SIG-M5 (cell line): ENCODE measurements at regions not wholly inside any gene's neighbourhood (a gene's known extent, or its start where the extent isn't known, plus 50 kb on each side); places are given as distances from the start of the nearest gene placed in this dataset.

Source experiments
- DNase-seq: peaks from one replicate; lab custom pipeline; 2025; lab: John Stamatoyannopoulos, UW

DNA sequence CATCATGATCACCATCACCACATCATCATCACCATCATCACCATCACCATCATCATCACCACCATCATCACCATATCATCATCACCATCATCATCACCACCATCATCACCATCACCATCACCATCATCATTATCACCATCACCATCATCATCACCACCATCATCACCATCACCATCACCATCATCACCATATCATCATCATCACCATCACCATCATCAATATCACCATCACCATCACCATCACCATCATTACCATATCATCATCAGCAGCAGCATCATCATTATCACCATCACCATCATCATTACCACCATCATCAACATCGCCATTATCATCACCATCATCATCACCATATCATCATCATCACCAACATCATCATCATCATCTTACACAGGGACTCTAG lies 351.1 kb downstream of the MIAT start:
- DNase-seq: no peak

DNA sequence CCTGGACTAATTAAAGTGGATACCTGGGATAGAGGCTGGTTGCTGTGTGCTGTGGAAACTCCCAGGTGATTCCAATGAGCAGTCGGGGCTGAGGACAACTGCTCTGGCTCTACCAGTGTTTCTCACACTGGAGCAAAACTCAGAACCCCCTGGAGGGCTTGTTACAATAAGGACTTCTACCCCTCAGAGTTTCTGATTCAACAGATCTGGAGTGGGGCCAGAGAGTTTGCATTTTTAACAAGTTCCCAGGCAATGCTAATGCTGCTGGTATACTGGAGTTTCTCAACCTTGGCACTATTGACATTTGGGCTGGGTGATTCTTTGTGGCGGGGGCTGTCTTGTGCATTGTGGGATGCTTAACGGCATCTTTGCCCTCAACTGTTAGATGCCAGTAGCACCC lies 353.7 kb downstream of the MIAT start:
- no peak for DNase-seq

- no peak for DNase-seq
These were observed 354.3 kb downstream of the MIAT start for GRCh38 chr22:27011717-27012116.

GRCh38 chr22:27019827-27020226 lies 362.4 kb downstream of the MIAT start:
- DNase-seq: no peak

DNA sequence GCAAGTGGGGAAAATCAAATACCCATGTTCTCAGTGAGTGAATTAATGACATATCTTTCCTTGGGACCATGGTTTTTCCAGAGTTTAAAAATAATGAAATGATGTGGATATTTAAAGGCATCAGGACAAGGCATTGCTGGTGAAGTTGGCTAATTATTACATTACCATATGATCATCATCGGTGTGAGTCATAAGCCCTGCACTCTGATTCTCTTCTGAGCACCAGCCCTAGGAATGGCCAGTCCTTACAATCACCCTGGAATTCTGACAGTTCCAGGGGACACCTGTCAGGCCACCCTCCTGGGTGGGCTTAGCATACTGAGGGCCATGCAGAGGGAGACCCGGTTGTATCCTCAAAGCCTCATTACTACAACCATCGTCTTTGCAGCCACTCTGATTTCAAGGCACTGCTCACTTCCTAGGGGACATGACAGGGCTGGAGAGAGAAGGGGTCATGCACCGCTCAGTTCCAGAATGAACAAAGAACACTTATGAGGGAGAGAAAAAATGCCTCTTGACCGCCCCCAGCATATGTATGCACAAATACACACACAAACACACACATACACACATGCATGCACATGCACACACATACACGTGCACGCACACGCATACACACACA lies 365.0 kb downstream of the MIAT start:
- DNase-seq: no peak

GRCh38 chr22:27022896-27023361 lies 365.5 kb downstream of the MIAT start:
- DNase-seq: no peak

- DNase-seq: no peak
These were observed 366.2 kb downstream of the MIAT start for GRCh38 chr22:27023591-27023990.

DNA sequence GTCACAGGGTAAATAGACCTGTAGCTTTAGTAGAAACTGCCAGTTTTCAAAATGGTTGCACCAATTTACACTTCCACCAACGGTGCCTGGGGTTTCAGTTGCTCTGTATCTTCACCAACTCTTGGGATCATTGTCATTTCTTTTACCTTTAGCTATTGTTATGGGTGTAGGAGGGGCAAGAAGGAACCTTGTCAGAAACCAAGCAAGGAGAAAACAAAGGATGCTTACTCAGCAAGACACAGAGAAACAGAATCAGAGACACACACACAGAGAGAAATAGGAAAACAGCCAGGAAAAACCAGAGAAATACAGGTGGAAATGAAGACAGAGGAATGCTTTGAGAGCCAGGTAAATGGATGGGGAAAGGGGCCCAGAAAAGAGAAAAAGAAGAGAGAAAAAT lies 367.6 kb downstream of the MIAT start:
- DNase-seq: no peak

DNA sequence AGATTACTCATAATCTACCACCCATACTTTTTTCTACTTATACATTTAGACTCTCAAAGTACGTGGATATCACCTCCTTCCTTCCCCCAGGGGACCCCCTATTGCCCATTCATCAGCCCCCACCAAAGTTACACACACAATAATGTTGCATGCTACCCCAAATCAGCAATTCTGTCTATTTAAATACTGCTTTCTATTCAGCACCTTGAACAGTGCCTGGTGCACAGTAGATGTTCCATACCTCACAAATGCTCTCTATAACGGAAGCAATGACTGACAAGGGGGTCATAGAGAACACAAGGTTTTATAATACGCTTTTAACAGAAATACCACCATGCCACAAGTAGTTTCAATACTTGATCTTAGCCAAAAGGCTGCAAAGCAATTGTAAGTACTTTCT lies 370.7 kb downstream of the MIAT start:
- DNase-seq: no peak

DNA sequence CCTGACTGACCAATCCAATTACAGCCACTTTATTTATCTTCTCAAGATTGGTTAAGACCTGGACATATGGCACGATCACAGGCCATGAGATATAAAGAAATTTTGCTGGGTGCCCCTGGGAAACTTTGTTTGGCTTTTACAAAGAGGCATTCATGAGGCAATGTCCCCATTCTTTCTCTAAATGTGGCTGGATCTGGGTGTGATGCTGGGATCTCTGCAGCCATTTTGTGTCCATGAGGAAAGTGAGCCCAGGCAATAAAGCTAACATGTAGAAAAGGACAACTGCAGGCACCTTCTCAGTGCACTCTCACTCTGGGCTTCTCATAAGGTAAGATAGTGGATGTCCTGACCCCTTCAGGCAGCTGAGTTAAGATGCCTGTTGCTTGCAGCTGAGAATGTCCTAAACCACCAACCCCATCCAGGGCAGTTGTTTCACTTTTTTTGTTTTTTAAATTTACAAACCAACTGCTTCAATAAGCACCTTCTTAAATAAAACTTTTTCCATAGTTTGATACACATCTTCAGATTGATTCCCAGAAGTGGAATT lies 372.3 kb downstream of the MIAT start:
- no peak for DNase-seq

DNA sequence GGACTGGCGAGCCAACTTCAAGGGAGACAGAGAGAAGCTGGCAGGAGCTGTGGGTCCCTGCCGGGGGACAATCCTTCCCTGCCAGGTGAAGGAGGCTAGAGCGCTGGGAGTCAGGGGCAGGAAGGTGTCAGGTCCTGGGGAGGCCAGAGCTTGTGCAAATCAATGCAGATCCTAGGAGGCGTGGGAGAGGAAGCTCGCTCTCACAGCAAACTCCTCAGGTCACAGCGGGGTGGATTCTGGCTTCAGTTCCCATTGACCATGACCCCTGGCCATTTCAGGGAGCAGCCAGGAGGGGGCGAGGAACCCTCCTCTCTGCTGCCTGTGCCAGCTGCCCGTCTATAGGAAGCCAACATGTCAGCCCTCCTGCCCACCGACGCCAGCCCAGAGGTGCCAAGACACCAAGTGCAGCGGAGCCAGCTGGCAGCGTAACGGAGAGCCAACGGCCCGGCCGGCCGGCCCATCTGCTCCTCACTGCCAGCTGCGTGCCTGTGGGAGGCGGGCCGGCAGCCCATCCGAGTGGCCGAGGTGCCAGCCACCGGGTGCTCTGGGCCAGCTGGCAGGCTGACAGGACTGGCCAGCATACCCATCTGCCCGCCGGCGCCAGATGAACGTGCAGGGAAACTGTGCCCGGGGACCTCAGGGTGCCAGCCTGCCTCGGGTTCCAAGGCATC lies 374.8 kb downstream of the MIAT start:
- no peak for DNase-seq

DNA sequence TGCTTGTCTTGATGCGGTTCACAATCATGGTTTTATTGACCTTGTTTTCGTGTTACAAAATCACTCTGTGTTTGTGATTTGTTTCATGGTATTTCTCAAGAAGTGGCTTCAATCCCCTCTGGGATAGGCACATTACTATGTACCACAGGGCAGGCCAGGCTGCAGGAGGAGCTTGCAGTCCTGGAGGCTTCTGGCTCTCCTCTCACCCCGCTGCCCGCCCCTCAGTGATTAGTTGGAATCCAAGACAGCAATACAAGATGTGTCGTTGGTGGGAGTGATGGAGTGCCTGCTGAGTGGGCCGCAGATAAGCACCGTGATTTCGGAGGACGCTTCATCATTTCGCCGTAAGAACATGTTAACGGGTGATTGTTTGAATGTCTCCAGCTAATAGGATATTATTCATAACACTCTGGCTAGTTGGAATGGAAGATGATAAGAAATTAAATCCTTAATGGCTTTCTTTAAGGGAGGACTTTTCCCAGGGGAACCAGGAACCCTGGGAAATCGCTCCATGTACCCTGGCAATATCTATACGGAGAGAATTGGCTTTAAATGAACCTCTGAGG lies 384.4 kb downstream of the MIAT start:
- DNase-seq: no peak

- no peak for DNase-seq
These were observed 385.9 kb downstream of the MIAT start for GRCh38 chr22:27043262-27043661.

DNA sequence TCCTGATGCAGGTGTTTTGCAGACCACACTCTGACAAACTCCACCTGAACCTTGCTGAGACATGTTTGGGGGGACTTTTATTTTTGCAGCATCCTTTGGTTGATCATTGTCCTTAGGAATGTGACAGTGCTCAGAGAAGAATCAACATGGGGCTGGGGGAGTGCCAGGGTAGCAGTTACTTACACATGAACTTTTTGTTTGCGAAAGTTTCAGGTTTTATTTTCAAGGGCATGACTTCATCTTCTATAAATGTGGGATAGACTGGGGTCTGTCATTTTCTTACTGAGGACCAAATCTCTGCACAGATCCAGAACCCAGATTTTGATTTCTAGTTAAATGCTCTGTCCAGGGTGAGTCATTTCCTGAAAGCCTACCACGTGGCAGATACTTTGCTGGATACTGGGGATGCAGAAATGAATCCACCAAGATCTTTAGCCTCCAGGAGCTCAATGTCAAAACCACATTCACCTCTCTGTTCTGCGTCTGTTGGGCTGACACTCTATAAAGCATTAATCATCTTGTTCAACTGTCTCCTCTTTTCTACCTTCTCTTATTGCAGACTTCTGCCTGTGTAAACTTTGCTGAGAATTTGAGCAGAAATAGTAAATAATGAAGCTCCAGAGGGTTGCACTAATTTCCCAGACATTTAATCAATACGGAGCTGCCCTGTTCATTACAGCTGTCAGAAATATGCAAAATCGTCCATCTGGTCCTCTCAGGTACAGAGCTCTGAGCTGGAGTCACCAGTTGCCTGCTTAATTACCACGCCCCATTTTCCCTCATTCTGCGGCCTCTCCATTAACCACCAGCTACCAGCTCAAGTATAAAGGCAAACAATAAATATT lies 387.9 kb downstream of the MIAT start:
- DNase-seq: no peak

- no peak for DNase-seq
These were observed 388.7 kb downstream of the MIAT start for GRCh38 chr22:27046086-27046485.

- DNase-seq: no peak
These were observed 389.2 kb downstream of the MIAT start for GRCh38 chr22:27046603-27047002.

- DNase-seq: no peak
These were observed 393.4 kb downstream of the MIAT start for GRCh38 chr22:27050771-27051170.

- DNase-seq: no peak
These were observed 394.0 kb downstream of the MIAT start for GRCh38 chr22:27051407-27051806.

- no peak for DNase-seq
These were observed 400.3 kb downstream of the MIAT start for GRCh38 chr22:27057717-27058116.

DNA sequence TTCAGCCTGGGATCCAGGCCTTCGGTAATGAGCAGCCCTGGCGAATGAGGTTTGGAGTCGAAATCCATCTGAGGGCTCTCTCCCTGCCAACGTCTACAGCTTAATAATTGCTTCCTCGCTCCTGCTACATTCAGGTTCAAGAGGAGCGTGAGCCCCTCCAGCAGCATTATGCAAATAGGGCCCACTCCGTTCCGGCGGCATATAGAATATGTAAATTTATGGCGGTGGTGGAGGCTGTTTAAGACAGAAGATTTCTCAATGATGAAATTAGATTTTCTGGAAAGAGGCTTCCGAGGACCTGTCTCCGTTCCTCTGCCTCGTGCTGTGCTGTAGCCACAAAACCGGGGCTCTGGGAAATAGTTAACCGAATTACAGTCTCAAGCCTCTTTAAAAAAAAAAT lies 402.8 kb downstream of the MIAT start:
- DNase-seq: no peak

- no peak for DNase-seq
These were observed 405.5 kb downstream of the MIAT start for GRCh38 chr22:27062910-27063309.

DNA sequence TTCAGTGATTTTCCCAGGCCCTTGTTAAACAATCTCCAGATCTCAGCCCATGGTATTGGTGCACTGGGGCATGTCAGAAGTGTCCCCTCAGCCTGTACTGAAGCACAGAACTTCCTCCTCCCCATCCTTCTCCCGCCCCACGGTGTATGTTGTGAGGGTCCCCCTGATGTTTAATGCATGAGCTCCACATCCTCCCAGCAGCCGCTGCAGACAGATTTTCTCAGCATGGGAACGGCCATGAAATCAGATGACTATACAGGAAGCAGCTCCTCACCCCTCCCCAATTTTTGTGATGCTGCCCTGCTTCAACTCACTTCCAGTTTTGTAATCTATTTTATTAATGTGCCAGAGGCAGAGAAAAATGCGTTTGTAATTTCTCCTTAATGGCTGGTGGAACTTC lies 406.0 kb downstream of the MIAT start:
- DNase-seq: no peak
